ENCODE measurements at regions not wholly inside any gene's neighbourhood (a gene's known extent, or its start where the extent isn't known, plus 50 kb on each side); places are given as distances from the start of the nearest gene placed in this dataset.

DNA sequence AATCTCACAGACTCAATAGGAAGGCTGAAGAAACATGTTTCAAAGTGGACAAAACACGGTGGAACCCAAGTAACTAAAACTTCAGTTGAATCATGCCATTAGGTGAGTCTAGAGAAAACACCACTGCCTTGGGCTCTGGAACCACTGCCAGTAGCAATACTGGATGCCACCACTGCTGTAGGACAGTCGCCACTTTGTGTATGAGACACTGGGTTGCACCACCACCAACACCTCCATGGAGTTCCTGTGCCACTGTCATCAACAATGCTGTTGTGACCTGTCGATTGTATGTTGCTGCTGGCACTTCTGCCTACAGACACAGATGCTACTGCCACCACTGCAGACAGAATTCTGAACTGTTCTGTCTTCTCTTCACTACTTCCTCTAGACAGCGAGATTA lies 686.7 kb downstream of the METTL4 start:
- TF ChIP-seq, protein P1, sequence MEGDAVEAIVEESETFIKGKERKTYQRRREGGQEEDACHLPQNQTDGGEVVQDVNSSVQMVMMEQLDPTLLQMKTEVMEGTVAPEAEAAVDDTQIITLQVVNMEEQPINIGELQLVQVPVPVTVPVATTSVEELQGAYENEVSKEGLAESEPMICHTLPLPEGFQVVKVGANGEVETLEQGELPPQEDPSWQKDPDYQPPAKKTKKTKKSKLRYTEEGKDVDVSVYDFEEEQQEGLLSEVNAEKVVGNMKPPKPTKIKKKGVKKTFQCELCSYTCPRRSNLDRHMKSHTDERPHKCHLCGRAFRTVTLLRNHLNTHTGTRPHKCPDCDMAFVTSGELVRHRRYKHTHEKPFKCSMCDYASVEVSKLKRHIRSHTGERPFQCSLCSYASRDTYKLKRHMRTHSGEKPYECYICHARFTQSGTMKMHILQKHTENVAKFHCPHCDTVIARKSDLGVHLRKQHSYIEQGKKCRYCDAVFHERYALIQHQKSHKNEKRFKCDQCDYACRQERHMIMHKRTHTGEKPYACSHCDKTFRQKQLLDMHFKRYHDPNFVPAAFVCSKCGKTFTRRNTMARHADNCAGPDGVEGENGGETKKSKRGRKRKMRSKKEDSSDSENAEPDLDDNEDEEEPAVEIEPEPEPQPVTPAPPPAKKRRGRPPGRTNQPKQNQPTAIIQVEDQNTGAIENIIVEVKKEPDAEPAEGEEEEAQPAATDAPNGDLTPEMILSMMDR (IDR thresholded peaks at IDR 0.05): no peak
- no peak for TF ChIP-seq POLR2AphosphoS5 (IDR thresholded peaks at IDR 0.05; ENCODE audit: low read depth, low read length)
- TF ChIP-seq RFX5 (IDR thresholded peaks at IDR 0.05; ENCODE audit: low read length): no peak
- no peak for TF ChIP-seq TAF1 (IDR thresholded peaks at IDR 0.05; ENCODE audit: borderline replicate concordance, low read depth, low read length)
- TF ChIP-seq YY1 (IDR thresholded peaks at IDR 0.05; ENCODE audit: low read depth): no peak
- no peak for TF ChIP-seq EP300 (IDR thresholded peaks at IDR 0.05; ENCODE audit: borderline replicate concordance in 1 of 2, low read depth in 1 of 2, low read length in 1 of 2)

Data from SK-N-SH (cell line).